ENCODE measurements at regions not wholly inside any gene's neighbourhood (a gene's known extent, or its start where the extent isn't known, plus 50 kb on each side); places are given as distances from the start of the nearest gene placed in this dataset.

DNA sequence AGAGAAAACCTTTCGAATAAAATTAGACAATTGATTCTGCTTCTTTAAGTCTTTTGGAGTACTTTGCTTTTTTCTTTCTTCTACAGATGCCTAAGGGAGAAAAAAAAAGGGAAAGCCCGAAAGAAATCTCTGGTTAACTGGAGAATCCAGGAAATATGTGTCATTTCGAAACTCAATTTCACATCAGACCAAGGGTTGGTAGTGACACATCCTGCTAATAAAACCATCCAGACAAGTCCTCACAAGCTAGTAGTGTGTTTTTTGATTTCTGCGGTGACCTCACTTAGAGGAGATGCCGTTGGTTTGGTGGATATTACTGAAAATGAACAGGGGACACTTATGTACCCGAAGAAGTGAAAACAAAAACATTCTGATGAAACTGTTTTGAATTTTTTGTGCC is 726.5 kb upstream of the ADAMTS5 start:
- Histone ChIP-seq H3K36me3 (ENCODE audit: insufficient read depth, low read length) (no peaks in the 10 kb centered on the region), H3K9me3 (replicated peaks; ENCODE audit: low read length) (peaks cover 5% of the 10 kb centered on the region), H3K27me3 (ENCODE audit: control insufficient read depth, insufficient read depth, low read length) (no peaks in the 10 kb centered on the region), H3K4me1 (ENCODE audit: control insufficient read depth, insufficient read depth, low read length) (peaks cover 7% of the 10 kb centered on the region), H3K4me2 (ENCODE audit: low read length) (no peak overlapping the region), H3K4me3 (ENCODE audit: low read length) (no peak overlapping the region), H3K9ac (ENCODE audit: low read depth, low read length) (peak overlapping the region; percentile 42)

DNA sequence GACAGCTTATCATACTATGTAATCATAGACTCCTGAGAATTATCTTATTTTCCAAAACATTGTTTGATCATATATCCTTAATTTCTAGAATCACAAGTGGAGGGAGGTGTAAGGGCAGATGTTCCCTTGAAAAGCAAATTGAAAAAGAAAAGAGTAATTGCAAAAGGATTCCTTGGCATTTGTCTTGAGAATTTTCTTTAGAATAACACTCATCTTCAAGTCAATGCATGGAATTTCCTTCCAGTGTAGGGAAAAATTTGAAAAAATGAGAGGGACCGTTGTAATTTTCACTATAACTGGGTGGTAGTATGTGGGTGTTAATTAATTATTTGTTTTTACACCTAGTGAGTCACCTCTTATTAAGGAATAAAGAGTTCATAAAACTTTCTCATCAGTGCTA is 724.6 kb upstream of the ADAMTS5 start:
- Histone ChIP-seq H3K27me3 (ENCODE audit: control insufficient read depth, insufficient read depth, low read length) (no peaks in the 10 kb centered on the region), H3K9ac (ENCODE audit: low read depth, low read length) (no peak overlapping the region), H3K9me3 (replicated peaks; ENCODE audit: low read length) (peaks cover 5% of the 10 kb centered on the region), H3K4me1 (ENCODE audit: control insufficient read depth, insufficient read depth, low read length) (peaks cover 7% of the 10 kb centered on the region), H3K4me3 (ENCODE audit: low read length) (no peak overlapping the region), H3K4me2 (ENCODE audit: low read length) (no peak overlapping the region), H3K36me3 (ENCODE audit: insufficient read depth, low read length) (no peaks in the 10 kb centered on the region)

DNA sequence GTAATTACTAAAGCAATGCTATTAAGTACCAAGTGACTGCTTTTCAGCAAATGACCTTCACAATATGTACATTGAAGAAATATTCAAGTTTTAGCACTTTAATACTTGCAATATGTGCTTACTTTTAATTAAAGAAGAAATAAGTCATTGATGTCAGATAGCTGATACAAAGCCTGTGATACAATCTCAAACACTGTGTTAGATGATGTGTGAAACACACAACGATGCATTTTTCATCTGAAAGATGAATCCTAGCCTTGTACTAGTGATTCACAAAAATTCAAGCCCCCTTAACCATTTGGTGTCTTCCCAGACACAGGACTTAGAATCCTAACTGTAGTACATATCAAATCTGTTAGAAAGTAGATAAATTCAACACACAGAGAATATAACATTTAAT is 724.1 kb upstream of the ADAMTS5 start:
- Histone ChIP-seq H3K4me1 (ENCODE audit: control insufficient read depth, insufficient read depth, low read length) (peaks cover 7% of the 10 kb centered on the region), H3K9ac (ENCODE audit: low read depth, low read length) (no peak overlapping the region), H3K9me3 (replicated peaks; ENCODE audit: low read length) (peaks cover 5% of the 10 kb centered on the region), H3K4me3 (ENCODE audit: low read length) (no peak overlapping the region), H3K4me2 (ENCODE audit: low read length) (no peak overlapping the region), H3K36me3 (ENCODE audit: insufficient read depth, low read length) (no peaks in the 10 kb centered on the region), H3K27me3 (ENCODE audit: control insufficient read depth, insufficient read depth, low read length) (no peaks in the 10 kb centered on the region)

DNA sequence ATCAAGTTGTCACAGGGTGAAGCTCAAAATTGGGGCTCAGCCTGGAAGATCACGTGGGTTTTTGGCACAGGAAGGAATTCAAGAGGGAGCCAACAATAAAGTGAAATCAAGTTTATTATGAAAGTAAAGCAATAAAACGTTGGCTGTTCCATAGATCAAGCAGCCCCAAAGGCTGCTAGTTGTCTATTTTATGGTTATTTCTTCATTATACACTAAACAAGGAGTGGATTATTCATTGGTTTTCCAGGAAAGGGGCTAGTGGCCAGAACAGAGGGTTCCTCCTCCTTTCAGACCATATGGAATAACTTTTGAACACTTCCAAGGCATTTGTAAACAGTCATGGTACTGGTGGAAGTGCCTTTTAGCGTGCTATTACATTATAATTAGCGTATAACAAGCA is 723.5 kb upstream of the ADAMTS5 start:
- Histone ChIP-seq H3K4me2 (ENCODE audit: low read length) (no peak overlapping the region), H3K27me3 (ENCODE audit: control insufficient read depth, insufficient read depth, low read length) (no peaks in the 10 kb centered on the region)

DNA sequence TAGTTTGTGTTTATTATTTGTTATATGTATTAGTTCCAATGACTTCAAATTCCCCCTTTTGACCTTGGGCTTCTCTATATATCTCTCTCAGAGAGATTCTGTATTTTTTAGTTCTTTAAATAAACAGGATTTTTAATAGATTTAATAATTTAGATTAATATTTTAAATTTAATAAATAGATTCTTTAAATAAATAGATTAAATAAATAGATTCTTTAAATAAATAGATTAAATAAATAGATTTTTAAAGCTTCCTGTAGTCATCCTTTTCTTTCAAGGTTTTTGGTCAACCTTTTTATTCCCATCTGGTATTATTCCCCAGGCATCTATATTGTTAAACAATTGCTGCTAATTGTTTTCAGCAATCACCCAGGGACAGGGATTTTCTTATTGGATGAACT is 721.9 kb upstream of the ADAMTS5 start:
- H3K36me3 ChIP-seq (ENCODE audit: insufficient read depth, low read length), result no peaks in the 10 kb centered on the region
- H3K27me3 ChIP-seq (ENCODE audit: control insufficient read depth, insufficient read depth, low read length), result no peaks in the 10 kb centered on the region
- H3K4me1 ChIP-seq (ENCODE audit: control insufficient read depth, insufficient read depth, low read length), result peaks cover 7% of the 10 kb centered on the region
- peaks cover 5% of the 10 kb centered on the region for H3K9me3 ChIP-seq (replicated peaks; ENCODE audit: low read length)
- no peak overlapping the region for H3K4me3 ChIP-seq (ENCODE audit: low read length)
- H3K4me2 ChIP-seq (ENCODE audit: low read length), result no peak overlapping the region
- H3K9ac ChIP-seq (ENCODE audit: low read depth, low read length), result no peak overlapping the region

More for the DNA sequence above, 723.5 kb upstream of the ADAMTS5 start:
- peaks cover 5% of the 10 kb centered on the region for H3K9me3 ChIP-seq (replicated peaks; ENCODE audit: low read length)
- no peaks in the 10 kb centered on the region for H3K36me3 ChIP-seq (ENCODE audit: insufficient read depth, low read length)
- no peak overlapping the region for H3K9ac ChIP-seq (ENCODE audit: low read depth, low read length)
- no peak overlapping the region for H3K4me3 ChIP-seq (ENCODE audit: low read length)
- H3K4me1 ChIP-seq (ENCODE audit: control insufficient read depth, insufficient read depth, low read length), result peaks cover 7% of the 10 kb centered on the region

DNA sequence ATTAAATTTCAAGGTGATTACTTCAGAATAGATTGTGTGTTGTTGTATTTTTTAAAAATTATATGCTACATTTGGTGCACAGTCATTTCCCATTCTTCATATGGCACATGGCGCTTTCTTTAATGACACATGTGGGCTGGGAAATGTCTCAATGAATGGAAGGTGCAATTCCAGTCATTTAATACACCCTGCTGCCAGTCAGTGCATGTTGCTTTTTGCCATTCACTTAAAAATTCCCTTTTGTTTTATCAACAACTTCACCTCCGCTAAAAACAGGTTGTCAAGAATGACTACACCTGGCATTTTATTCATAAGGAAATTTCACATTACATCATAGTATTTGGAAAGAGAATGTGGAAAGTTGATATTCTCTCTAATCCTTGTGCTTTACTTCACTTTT is 716.4 kb upstream of the ADAMTS5 start:
- H3K4me1 ChIP-seq (ENCODE audit: control insufficient read depth, insufficient read depth, low read length), result peaks cover 21% of the 10 kb centered on the region
- no peak overlapping the region for H3K4me3 ChIP-seq (ENCODE audit: low read length)
- no peaks in the 10 kb centered on the region for H3K27me3 ChIP-seq (ENCODE audit: control insufficient read depth, insufficient read depth, low read length)
- H3K4me2 ChIP-seq (ENCODE audit: low read length), result no peak overlapping the region
- H3K9ac ChIP-seq (ENCODE audit: low read depth, low read length), result no peak overlapping the region
- H3K9me3 ChIP-seq (replicated peaks; ENCODE audit: low read length), result no peaks in the 10 kb centered on the region
- no peaks in the 10 kb centered on the region for H3K36me3 ChIP-seq (ENCODE audit: insufficient read depth, low read length)

DNA sequence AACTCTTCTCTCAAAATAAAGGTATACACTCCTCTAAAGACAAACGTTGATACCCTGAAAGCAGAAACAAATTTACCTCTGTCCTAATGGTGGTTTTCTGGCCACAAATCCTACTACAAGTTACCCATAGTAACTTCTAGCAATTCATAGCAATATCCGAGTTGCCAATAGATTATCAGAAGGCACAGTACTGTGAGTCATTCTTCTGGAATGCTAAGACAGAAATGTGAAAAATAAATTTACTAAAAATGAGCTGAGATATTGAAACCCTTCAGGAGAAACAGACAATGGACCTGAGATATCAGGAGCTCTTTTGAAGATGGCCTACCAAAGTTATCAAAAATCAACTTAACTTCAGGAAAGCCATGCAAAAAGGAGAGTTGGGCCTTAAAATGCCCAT is 715.0 kb upstream of the ADAMTS5 start:
- no peaks in the 10 kb centered on the region for H3K27me3 ChIP-seq (ENCODE audit: control insufficient read depth, insufficient read depth, low read length)
- H3K4me1 ChIP-seq (ENCODE audit: control insufficient read depth, insufficient read depth, low read length), result peaks cover 21% of the 10 kb centered on the region
- H3K4me2 ChIP-seq (ENCODE audit: low read length), result peak overlapping the region; percentile 39
- H3K4me3 ChIP-seq (ENCODE audit: low read length), result no peak overlapping the region
- no peaks in the 10 kb centered on the region for H3K36me3 ChIP-seq (ENCODE audit: insufficient read depth, low read length)
- H3K9me3 ChIP-seq (replicated peaks; ENCODE audit: low read length), result no peaks in the 10 kb centered on the region
- peak overlapping the region; percentile 60 for H3K9ac ChIP-seq (ENCODE audit: low read depth, low read length)

DNA sequence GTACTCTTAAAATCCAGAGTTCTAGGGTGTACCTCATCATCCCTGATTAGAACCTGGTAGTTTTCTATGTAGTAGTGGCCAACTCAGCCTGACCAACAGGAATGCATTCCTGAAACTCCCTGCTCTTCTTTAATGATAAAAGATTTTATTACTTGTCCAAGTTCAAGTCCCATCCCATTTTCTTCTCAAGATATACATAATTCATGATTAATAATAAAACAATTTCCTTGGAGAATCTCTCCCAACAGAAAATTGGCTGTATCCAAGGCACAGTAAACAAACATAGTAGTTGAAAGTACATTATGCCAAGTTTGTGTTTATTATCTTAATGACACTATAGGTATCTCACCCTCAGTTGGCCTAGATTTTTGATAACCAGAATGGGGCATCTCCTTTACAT is 714.1 kb upstream of the ADAMTS5 start:
- Histone ChIP-seq H3K36me3 (ENCODE audit: insufficient read depth, low read length) (no peaks in the 10 kb centered on the region), H3K4me2 (ENCODE audit: low read length) (no peak overlapping the region), H3K27me3 (ENCODE audit: control insufficient read depth, insufficient read depth, low read length) (no peaks in the 10 kb centered on the region), H3K9me3 (replicated peaks; ENCODE audit: low read length) (no peaks in the 10 kb centered on the region), H3K9ac (ENCODE audit: low read depth, low read length) (peak overlapping the region; percentile 64), H3K4me1 (ENCODE audit: control insufficient read depth, insufficient read depth, low read length) (peaks cover 21% of the 10 kb centered on the region), H3K4me3 (ENCODE audit: low read length) (no peak overlapping the region)

DNA sequence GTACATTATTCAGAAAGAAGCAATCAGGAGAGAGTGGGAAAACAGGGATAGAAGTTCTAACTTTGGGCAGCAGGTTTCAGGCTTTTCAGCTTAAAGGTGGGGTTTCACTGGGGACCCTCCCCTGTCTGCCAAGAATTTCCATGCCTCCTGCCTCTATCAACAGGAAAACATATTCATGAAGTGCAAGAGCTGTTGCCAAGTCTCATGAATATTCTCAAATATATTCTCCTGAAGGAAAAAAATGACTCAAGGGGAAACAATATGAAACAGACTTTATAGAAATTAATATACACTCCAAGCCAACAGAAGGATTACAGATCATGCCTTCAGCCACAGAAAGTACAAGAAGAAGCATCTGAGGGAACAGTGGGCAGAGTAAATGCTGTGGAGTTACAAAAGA is 713.3 kb upstream of the ADAMTS5 start:
- H3K4me2 ChIP-seq (ENCODE audit: low read length), result no peak overlapping the region
- peak overlapping the region; percentile 64 for H3K9ac ChIP-seq (ENCODE audit: low read depth, low read length)
- H3K4me3 ChIP-seq (ENCODE audit: low read length), result no peak overlapping the region
- no peaks in the 10 kb centered on the region for H3K9me3 ChIP-seq (replicated peaks; ENCODE audit: low read length)
- peaks cover 21% of the 10 kb centered on the region for H3K4me1 ChIP-seq (ENCODE audit: control insufficient read depth, insufficient read depth, low read length)
- no peaks in the 10 kb centered on the region for H3K27me3 ChIP-seq (ENCODE audit: control insufficient read depth, insufficient read depth, low read length)
- H3K36me3 ChIP-seq (ENCODE audit: insufficient read depth, low read length), result no peaks in the 10 kb centered on the region

DNA sequence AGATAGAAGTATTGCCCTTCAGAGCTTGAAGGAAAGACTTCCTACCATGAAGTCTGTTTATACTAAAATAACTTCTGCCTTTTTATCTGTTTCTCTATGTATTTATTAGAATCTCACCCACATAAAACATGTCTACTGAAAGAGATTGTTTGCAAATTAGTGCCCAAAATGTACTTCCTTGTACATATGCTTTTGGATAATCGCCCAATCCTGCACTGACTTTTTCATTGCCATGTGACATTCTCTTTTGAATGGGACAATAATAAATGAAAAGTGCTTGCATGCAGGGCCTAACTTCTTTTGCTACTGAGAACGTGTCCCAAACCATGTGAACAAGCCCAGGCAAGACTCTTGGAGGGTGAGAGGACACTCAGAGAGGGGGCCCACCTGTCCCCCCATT is 711.6 kb upstream of the ADAMTS5 start:
- Histone ChIP-seq H3K4me3 (ENCODE audit: low read length) (no peak overlapping the region), H3K27me3 (ENCODE audit: control insufficient read depth, insufficient read depth, low read length) (no peaks in the 10 kb centered on the region), H3K4me1 (ENCODE audit: control insufficient read depth, insufficient read depth, low read length) (peaks cover 26% of the 10 kb centered on the region), H3K9ac (ENCODE audit: low read depth, low read length) (no peak overlapping the region), H3K9me3 (replicated peaks; ENCODE audit: low read length) (no peaks in the 10 kb centered on the region), H3K4me2 (ENCODE audit: low read length) (no peak overlapping the region), H3K36me3 (ENCODE audit: insufficient read depth, low read length) (no peaks in the 10 kb centered on the region)

DNA sequence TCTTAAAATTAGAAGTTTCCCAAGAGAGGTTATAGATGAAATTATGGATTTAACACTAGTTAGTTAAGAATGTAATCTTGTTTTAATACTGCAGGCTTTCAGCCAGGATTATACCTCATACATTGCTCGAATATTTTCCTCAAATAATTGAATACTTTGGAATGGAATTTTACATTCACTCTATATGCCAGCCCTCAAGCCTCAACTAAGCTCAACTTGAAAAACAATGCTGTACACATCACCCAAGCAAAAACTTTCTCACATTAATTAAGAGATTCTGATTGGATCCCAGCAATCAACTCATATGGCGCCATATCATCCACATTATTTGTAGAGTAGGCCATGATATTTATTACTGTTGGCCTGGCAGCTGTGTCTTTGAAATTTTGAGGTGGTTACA is 710.7 kb upstream of the ADAMTS5 start:
- no peak overlapping the region for H3K4me2 ChIP-seq (ENCODE audit: low read length)
- H3K27me3 ChIP-seq (ENCODE audit: control insufficient read depth, insufficient read depth, low read length), result no peaks in the 10 kb centered on the region

DNA sequence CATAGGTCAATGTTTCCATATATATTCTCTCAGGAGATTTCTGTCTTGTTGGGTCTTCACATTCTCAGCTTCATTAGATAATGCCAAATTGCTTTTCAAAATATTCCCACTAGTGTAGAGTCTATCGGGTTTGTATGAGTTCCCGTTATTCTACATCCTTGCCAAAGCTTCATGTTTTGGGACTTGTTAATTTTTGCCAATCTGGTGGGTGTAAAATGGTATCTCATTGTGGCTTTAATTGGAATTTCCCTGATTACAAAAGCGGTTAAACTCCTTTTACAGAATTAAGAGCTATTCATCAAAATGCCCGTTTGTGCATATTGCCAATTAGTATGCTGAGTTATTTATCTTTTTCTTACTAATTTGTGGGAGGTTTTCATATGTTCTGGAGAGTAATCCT is 708.4 kb upstream of the ADAMTS5 start:
- H3K4me2 ChIP-seq (ENCODE audit: low read length), result no peak overlapping the region
- no peak overlapping the region for H3K9ac ChIP-seq (ENCODE audit: low read depth, low read length)
- H3K9me3 ChIP-seq (replicated peaks; ENCODE audit: low read length), result no peaks in the 10 kb centered on the region
- H3K4me3 ChIP-seq (ENCODE audit: low read length), result no peak overlapping the region
- no peaks in the 10 kb centered on the region for H3K36me3 ChIP-seq (ENCODE audit: insufficient read depth, low read length)
- H3K4me1 ChIP-seq (ENCODE audit: control insufficient read depth, insufficient read depth, low read length), result peaks cover 6% of the 10 kb centered on the region
- no peaks in the 10 kb centered on the region for H3K27me3 ChIP-seq (ENCODE audit: control insufficient read depth, insufficient read depth, low read length)

More for the DNA sequence above, 710.7 kb upstream of the ADAMTS5 start:
- H3K4me1 ChIP-seq (ENCODE audit: control insufficient read depth, insufficient read depth, low read length), result peaks cover 26% of the 10 kb centered on the region
- no peaks in the 10 kb centered on the region for H3K36me3 ChIP-seq (ENCODE audit: insufficient read depth, low read length)
- no peak overlapping the region for H3K9ac ChIP-seq (ENCODE audit: low read depth, low read length)
- H3K4me3 ChIP-seq (ENCODE audit: low read length), result no peak overlapping the region
- H3K9me3 ChIP-seq (replicated peaks; ENCODE audit: low read length), result no peaks in the 10 kb centered on the region

All from skeletal muscle satellite cell (primary cell).